Astrocyte (in vitro differentiated cells and primary cell): ENCODE measurements at regions not wholly inside any gene's neighbourhood (a gene's known extent, or its start where the extent isn't known, plus 50 kb on each side); places are given as distances from the start of the nearest gene placed in this dataset.

Experiments
- DNase-seq: peaks from one replicate; pipeline ENCODE4 v3.0.0-alpha.2; 2010; ENCODE audit warnings: low read depth
- FAIRE-seq: peaks from 2 replicates; lab custom pipeline; 2011; peaks lifted over from hg19 to GRCh38; lab: Jason Lieb, UNC
- H2AFZ ChIP-seq: 2 replicates; pipeline ENCODE4 v1.6.0; 2012; ENCODE audit warnings: low read depth, low read length, inconsistent platforms
- H3K27ac ChIP-seq: 2 replicates; pipeline ENCODE4 v1.5.1; 2011; ENCODE audit warnings: low read depth, low read length, inconsistent platforms
- H3K27me3 ChIP-seq: 2 replicates; pipeline ENCODE4 v1.6.0; 2011; ENCODE audit warnings: low read length, inconsistent platforms; ENCODE audit not compliant: insufficient read depth
- H3K36me3 ChIP-seq: 2 replicates; pipeline ENCODE4 v1.5.1; 2011; ENCODE audit warnings: low read length, inconsistent platforms; ENCODE audit not compliant: insufficient read depth
- H3K4me1 ChIP-seq: 2 replicates; pipeline ENCODE4 v1.5.1; 2011; ENCODE audit warnings: low read length, inconsistent platforms; ENCODE audit not compliant: insufficient read depth
- H3K4me2 ChIP-seq: 2 replicates; pipeline ENCODE4 v1.6.0; 2012; ENCODE audit warnings: low read length, inconsistent platforms
- H3K4me3 ChIP-seq: 2 replicates; pipeline ENCODE4 v1.5.1; 2011; ENCODE audit warnings: low read depth, mild to moderate bottlenecking, low read length, inconsistent platforms; ENCODE audit not compliant: insufficient read depth
- H3K79me2 ChIP-seq: 2 replicates; pipeline ENCODE4 v1.6.0; 2012; ENCODE audit warnings: mild to moderate bottlenecking, low read length, inconsistent platforms; ENCODE audit not compliant: insufficient read depth
- H3K9ac ChIP-seq: 2 replicates; pipeline ENCODE4 v1.6.0; 2012; ENCODE audit warnings: mild to moderate bottlenecking, low read length, inconsistent platforms
- H3K9me3 ChIP-seq: 2 replicates; pipeline ENCODE4 v1.5.1; 2012; ENCODE audit warnings: low read depth, mild to moderate bottlenecking, low read length, inconsistent platforms; ENCODE audit not compliant: insufficient read depth
- H4K20me1 ChIP-seq: 2 replicates; pipeline ENCODE4 v1.6.0; 2012; ENCODE audit warnings: low read length, inconsistent platforms; ENCODE audit not compliant: insufficient read depth
- H3K27ac Mint-ChIP-seq: one replicate; pipeline ENCODE4 v1.8.0; 2021; ENCODE audit warnings: mild to moderate bottlenecking, mixed read lengths; ENCODE audit not compliant: unreplicated experiment
- H3K27me3 Mint-ChIP-seq: one replicate; pipeline ENCODE4 v1.8.0; 2021; ENCODE audit warnings: low read depth, mixed read lengths; ENCODE audit not compliant: unreplicated experiment
- H3K36me3 Mint-ChIP-seq: one replicate; pipeline ENCODE4 v1.8.0; 2021; ENCODE audit warnings: low read depth, mixed read lengths; ENCODE audit not compliant: unreplicated experiment
- H3K4me1 Mint-ChIP-seq: one replicate; pipeline ENCODE4 v1.8.0; 2021; ENCODE audit warnings: low read depth, mixed read lengths; ENCODE audit not compliant: unreplicated experiment
- H3K4me3 Mint-ChIP-seq: one replicate; pipeline ENCODE4 v1.8.0; 2021; ENCODE audit warnings: mild to moderate bottlenecking, moderate library complexity, mixed read lengths; ENCODE audit not compliant: unreplicated experiment
- H3K9me3 Mint-ChIP-seq: one replicate; pipeline ENCODE4 v1.8.0; 2021; ENCODE audit warnings: mild to moderate bottlenecking, mixed read lengths; ENCODE audit not compliant: unreplicated experiment
- EZH2 ChIP-seq: IDR thresholded peaks from 2 replicates; pipeline ENCODE4 v1.6.1; 2012; ENCODE audit warnings: mild to moderate bottlenecking, low read length, inconsistent platforms; ENCODE audit not compliant: insufficient read depth
- TF ChIP-seq, protein P1 (sequence below): IDR thresholded peaks from 2 replicates; pipeline ENCODE4 v1.5.1; 2011; ENCODE audit warnings: low read depth, mild to moderate bottlenecking, inconsistent platforms, low read length, moderate library complexity; ENCODE audit not compliant: insufficient read depth

DNA sequence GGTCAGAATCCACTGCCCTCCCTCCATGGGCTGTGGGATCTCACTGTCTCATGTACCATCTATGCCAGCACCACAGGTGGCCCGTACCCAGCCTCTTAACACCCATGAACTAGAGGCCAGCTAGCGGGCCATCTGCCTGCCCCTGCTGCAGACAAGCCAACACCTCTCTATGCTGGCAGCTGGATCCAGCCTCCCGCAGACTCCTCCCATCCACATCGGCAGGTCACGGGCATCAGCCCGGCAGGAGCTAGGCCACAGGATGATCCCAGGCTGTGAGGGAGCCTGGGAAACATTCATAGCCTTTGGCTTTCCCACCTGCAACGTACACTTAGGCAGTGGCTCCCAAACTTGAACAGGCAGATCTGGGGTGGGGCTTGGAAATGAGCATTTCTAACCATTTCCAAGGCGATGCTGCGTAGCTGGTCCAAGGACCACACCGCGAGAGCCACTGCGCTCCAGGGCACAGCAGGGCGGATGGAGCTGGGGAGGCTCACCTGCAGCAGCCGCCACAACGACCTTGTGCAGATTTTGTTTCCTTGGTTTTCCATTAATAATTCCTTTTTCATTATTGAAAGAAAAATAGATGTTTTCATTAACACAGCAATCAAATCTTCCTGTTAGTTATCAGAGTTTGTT is 114.7 kb downstream of the KCNF1 start:
- Histone ChIP-seq H3K79me2 (no peaks in the 10 kb centered on the region), H3K4me1 (no peaks in the 10 kb centered on the region), H3K9me3 (no peaks in the 10 kb centered on the region), H3K27me3 (no peaks in the 10 kb centered on the region), H3K4me3 (no peak overlapping the region), H2AFZ (no peak overlapping the region), H4K20me1 (no peaks in the 10 kb centered on the region), H3K9ac (no peak overlapping the region), H3K36me3 (no peaks in the 10 kb centered on the region), H3K27ac (no peak overlapping the region), H3K4me2 (no peak overlapping the region)
- DNase-seq = no peak
- no peak overlapping the region for H3K4me3 Mint-ChIP-seq
- H3K27me3 Mint-ChIP-seq = peaks cover 20% of the 10 kb centered on the region
- TF ChIP-seq, protein P1, sequence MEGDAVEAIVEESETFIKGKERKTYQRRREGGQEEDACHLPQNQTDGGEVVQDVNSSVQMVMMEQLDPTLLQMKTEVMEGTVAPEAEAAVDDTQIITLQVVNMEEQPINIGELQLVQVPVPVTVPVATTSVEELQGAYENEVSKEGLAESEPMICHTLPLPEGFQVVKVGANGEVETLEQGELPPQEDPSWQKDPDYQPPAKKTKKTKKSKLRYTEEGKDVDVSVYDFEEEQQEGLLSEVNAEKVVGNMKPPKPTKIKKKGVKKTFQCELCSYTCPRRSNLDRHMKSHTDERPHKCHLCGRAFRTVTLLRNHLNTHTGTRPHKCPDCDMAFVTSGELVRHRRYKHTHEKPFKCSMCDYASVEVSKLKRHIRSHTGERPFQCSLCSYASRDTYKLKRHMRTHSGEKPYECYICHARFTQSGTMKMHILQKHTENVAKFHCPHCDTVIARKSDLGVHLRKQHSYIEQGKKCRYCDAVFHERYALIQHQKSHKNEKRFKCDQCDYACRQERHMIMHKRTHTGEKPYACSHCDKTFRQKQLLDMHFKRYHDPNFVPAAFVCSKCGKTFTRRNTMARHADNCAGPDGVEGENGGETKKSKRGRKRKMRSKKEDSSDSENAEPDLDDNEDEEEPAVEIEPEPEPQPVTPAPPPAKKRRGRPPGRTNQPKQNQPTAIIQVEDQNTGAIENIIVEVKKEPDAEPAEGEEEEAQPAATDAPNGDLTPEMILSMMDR = no peak
- no peak for TF ChIP-seq EZH2
- H3K36me3 Mint-ChIP-seq = no peaks in the 10 kb centered on the region
- FAIRE-seq = no peak
- no peaks in the 10 kb centered on the region for H3K4me1 Mint-ChIP-seq
- H3K9me3 Mint-ChIP-seq = peaks cover 2% of the 10 kb centered on the region
- no peak overlapping the region for H3K27ac Mint-ChIP-seq

DNA sequence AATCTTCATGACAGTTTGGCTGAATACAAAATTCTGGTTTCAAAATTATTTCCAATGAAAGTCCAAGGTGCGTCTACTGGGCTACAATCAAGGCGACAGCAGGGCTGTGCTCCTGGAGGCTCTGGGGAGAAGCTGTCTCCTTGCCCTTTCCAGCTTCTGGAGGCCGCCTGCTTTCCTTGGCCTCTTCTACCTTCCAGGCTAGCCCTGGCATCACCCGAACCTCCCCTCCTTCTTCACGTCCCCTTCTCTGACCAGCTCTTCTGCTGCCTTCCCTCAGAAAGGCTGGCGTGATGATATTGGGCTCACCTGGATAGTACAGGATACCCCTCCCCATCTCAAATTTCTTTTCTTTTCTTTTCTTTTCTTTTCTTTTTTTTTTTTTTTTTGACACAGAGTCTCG is 115.5 kb downstream of the KCNF1 start:
- Mint-ChIP-seq H3K27me3 (peaks cover 20% of the 10 kb centered on the region), H3K9me3 (peaks cover 2% of the 10 kb centered on the region), H3K4me3 (no peak overlapping the region), H3K36me3 (no peaks in the 10 kb centered on the region), H3K27ac (no peak overlapping the region), H3K4me1 (no peaks in the 10 kb centered on the region)
- no peak overlapping the region for H2AFZ ChIP-seq
- FAIRE-seq (no peak), DNase-seq (no peak)
- TF ChIP-seq, protein P1 = no peak
- no peak for TF ChIP-seq EZH2
- H4K20me1 ChIP-seq = no peaks in the 10 kb centered on the region
- no peaks in the 10 kb centered on the region for H3K4me1 ChIP-seq
- no peaks in the 10 kb centered on the region for H3K27me3 ChIP-seq
- H3K9me3 ChIP-seq = no peaks in the 10 kb centered on the region
- no peak overlapping the region for H3K27ac ChIP-seq
- H3K4me3 ChIP-seq = no peak overlapping the region
- no peak overlapping the region for H3K9ac ChIP-seq
- no peaks in the 10 kb centered on the region for H3K79me2 ChIP-seq
- H3K36me3 ChIP-seq = no peaks in the 10 kb centered on the region
- no peak overlapping the region for H3K4me2 ChIP-seq

DNA sequence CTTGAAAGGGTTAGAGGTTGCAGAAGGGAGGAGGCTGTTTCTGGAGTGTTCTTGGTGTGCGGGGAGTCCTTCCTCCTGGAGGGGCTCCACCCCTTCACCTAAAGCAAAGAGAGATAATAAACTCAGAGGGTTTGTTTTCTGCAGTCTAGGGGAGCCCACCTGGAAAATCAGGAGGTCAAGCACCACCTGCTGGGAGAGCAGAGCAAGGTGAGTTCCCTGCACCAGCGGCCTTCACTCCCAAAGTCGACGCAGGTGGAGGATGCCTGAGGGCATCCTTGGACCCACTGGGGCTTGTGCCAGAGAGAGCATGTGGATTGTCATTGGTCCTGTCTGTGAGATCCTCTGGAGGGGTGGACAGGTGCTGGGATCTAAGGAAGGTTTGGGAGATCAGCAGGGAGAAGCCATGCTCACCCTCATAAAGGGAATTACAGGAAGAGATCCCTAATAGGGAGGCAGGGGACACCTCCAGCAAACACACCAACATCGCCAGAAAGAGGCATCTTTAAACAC is 116.7 kb downstream of the KCNF1 start:
- DNase-seq (no peak), FAIRE-seq (no peak)
- Histone ChIP-seq H3K36me3 (no peaks in the 10 kb centered on the region), H3K9ac (no peak overlapping the region), H3K27ac (no peak overlapping the region), H3K27me3 (no peaks in the 10 kb centered on the region), H3K4me1 (no peaks in the 10 kb centered on the region), H3K4me2 (no peak overlapping the region), H3K9me3 (no peaks in the 10 kb centered on the region), H4K20me1 (no peaks in the 10 kb centered on the region), H2AFZ (no peak overlapping the region), H3K79me2 (no peaks in the 10 kb centered on the region), H3K4me3 (no peak overlapping the region)
- H3K9me3 Mint-ChIP-seq = peaks cover 4% of the 10 kb centered on the region
- TF ChIP-seq, protein P1 = no peak
- TF ChIP-seq EZH2 = no peak
- no peaks in the 10 kb centered on the region for H3K4me1 Mint-ChIP-seq
- no peak overlapping the region for H3K27ac Mint-ChIP-seq
- no peak overlapping the region for H3K4me3 Mint-ChIP-seq
- no peaks in the 10 kb centered on the region for H3K36me3 Mint-ChIP-seq
- peaks cover 20% of the 10 kb centered on the region for H3K27me3 Mint-ChIP-seq
